GM19324 (cell line): ENCODE measurements at regions not wholly inside any gene's neighbourhood (a gene's known extent, or its start where the extent isn't known, plus 50 kb on each side); places are given as distances from the start of the nearest gene placed in this dataset.
"Not testable (repeated sequence)": the region's sequence is repeated elsewhere in the genome, so short reads cannot be mapped to it uniquely, and the experiment has no call there.

ENCODE experiments used
- ATAC-seq: cut with Tn5 transposase; IDR thresholded peaks from one replicate; pipeline ENCODE4 v1.9.1; 2021; ENCODE audit warnings: mild to moderate bottlenecking, moderate library complexity; ENCODE audit not compliant: unreplicated experiment, low FRiP score

- no peak for ATAC-seq
These were observed 303.9 kb downstream of the PDCD6IP start for GRCh38 chr3:34102288-34102687.

DNA sequence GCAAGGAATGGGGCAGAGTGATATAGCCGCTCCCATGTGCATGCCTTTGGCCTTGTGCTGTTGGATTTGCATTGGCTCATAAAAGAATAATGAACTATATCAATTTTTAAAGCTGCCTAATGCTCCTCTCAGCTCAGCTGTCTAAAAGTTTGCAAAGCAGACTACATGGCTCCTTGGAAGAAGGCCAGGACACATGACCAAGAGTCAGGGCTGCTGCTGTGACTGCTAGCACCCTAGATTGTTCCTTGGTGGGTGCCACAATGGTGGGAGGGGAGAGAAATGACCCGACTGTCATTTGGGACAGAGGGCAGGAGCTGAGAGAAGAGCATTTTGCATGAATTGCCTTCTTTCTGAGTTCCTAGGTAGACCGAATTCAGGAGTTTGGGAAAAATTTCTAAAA, 307.9 kb downstream of the PDCD6IP start:
- ATAC-seq: no peak

DNA sequence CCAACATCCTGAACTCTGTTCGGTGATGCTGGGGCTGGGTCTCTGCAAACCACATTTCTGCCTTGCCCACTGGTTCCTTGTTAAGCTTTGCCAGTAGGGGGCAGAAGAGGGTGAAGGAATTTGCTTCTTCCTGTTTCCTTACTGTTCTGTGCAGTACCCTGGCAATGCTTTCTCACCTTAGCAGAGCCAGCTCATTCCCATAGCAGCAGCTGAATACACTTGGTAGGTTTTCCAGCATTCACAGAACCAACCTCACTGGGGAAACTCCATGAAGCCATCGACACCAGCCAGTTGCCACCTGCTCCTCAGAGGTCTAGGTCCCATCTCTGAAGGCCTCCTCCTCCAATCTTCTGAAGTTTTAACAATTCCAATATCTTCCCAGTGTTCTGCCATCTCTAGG, 308.4 kb downstream of the PDCD6IP start:
- no peak for ATAC-seq

DNA sequence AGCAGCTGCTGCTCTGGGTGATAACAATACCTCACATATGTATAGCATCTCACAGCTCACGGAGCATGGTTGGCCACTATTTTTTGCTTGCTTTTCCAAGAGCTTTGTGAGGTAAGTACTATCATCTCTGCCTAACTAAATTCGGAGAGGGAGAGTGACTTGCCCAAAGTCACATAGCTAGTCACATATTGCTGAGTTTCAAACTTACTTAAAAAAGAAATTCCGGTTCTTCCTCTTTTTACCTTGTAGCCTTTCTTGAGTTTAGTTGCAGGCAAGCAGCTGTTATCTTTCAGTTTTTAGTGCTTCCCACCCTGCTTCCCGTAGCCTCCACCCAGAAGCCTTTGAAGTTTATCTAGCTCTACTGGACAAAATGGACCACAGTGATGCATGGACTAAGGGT, 309.2 kb downstream of the PDCD6IP start:
- no peak for ATAC-seq

- no peak for ATAC-seq
These were observed 310.6 kb downstream of the PDCD6IP start for GRCh38 chr3:34109021-34109420.

DNA sequence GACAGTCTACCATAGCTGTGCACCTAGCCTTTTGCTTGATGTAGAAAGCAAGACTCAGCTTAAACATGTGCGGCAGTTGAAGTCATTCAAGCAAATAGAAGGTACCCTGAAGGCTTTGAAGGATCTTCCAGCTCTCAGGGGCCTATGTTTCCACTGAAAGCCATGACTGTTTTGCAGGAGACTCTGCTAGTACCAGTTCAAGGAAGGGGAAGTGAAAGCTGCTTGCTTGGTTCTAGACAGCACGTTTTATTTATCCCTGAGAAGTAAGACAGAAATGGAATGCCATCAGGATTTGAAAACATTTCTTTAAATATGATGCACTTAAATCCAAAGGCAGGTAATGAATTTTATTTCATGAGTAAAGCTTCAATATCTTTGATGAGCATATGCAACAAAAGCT, 311.4 kb downstream of the PDCD6IP start:
- ATAC-seq: peak; percentile 50

DNA sequence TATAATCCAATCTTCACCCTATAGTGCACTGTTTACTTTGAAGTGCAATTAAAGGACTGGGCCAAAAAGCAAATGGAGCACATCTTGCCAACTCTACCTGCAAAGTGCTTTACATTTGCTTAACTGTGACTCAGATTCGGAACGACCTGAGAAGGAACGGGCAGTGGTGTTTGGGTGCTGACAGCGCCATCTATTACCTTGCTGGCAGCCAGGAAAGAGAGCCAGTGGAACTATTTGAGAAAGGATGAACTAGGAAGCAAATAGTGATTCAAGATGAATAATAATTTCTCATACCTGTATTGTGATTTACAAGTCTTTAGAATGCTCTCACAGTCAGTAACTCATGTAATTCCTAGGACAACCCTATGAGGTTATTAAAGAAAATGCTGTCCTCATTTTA, 312.9 kb downstream of the PDCD6IP start:
- no peak for ATAC-seq

DNA sequence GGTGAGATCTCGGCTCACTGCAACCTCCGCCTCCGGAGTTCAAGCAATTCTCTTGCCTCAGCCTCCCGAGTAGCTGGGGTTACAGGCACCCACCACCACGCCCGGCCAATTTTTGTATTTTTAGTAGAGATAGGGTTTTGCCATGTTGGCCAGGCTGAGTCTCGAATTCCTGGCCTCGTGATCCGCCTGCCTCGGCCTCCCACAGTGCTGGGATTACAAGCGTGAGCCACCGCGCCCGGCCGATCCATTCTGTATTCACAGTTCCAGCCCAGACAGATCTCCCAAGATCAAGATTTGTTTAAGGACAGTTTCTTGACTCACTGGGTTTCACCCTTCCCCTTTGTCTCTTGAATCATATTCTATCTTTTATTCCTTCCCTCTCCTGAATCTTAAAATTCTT, 313.8 kb downstream of the PDCD6IP start:
- not testable (repeated sequence) for ATAC-seq

GRCh38 chr3:34131091-34131490, 332.7 kb downstream of the PDCD6IP start:
- no peak for ATAC-seq

GRCh38 chr3:34132069-34132692, 333.8 kb downstream of the PDCD6IP start:
- no peak for ATAC-seq

DNA sequence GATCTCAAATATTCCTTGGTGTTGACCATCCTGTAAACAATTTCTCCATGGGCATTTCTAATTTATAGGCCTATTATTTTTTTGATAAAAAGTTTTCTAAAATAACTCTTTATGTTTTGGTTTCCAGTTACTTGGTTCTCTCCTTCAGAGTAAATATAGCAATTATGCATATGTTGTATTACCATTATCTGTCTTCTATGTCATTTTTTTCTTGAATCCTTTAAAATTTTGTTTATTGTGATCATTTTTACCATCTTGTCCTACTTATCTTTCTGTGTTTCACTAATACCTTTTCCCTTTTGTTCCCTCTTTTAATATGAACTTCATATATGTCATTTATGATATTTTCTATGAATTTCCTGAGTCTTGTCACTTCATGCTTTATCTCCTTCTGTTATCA, 341.1 kb downstream of the PDCD6IP start:
- no peak for ATAC-seq

GRCh38 chr3:34140616-34141015, 342.2 kb downstream of the PDCD6IP start:
- ATAC-seq: no peak

DNA sequence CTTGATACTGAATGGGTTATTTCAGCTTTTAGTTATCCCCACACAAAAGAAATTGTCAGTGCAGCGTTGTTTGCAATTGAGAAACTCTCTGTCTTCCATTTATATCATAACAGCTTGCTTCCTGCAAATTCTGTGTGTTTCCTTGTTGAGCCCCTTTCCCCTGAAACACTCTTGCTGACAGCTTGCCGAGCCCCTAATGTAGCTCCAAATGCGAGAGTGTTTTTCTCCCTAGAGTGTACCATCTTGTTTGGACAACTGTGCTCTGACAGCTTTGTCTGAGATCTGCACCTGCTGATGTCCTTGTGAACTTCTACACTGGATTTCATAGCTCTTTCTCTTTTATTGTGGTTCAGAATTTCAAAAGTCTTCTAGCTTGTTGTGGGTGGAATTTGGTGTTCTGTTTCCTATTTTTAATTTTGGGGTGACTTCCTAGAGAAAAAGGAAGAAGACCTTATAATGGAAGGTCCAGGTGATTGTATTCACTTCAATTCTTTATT, 343.5 kb downstream of the PDCD6IP start:
- ATAC-seq: no peak

- no peak for ATAC-seq
These were observed 347.4 kb downstream of the PDCD6IP start for GRCh38 chr3:34145796-34146195.

DNA sequence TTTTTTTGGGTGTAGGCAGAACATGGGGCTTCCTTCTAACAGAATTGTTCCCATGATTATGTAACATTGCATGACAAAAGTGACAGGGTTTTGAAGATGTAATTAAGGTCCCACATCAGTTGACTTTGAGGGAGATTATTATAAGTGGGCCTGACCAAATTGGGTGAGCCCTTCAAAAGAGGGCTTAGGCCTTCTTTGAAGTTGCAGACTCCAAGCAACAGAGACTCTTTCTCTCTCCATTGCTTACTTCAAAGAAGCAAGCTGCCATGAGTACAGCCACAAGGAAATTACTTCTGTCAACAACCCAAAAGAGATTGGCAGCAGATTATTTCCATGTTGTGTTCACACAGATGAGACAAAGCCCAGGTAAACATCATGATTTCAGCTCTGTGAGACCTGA, 348.2 kb downstream of the PDCD6IP start:
- no peak for ATAC-seq

GRCh38 chr3:34150992-34151391, 352.6 kb downstream of the PDCD6IP start:
- ATAC-seq: no peak

- ATAC-seq: no peak
These were observed 354.2 kb downstream of the PDCD6IP start for GRCh38 chr3:34152656-34153055.

GRCh38 chr3:34155108-34155507, 356.7 kb downstream of the PDCD6IP start:
- no peak for ATAC-seq

DNA sequence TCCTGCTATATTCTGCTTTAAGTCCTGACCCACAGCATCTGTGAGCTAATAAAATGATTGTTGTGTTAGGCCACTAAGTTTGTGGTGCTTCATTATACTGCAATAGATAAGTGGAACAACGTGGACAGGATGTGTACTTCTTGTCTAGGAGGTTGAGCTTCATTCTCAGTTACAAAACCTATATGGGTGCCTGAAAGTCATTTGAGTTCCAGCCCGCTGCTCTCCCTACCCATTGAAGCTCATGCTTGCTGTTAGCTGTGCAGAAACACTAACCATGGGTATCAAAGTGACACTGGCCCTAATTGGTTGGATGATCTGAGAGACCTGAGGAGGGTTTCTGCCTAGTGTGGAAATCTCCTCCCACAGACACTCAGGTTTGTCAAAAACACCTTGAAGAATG, 357.2 kb downstream of the PDCD6IP start:
- ATAC-seq: no peak

DNA sequence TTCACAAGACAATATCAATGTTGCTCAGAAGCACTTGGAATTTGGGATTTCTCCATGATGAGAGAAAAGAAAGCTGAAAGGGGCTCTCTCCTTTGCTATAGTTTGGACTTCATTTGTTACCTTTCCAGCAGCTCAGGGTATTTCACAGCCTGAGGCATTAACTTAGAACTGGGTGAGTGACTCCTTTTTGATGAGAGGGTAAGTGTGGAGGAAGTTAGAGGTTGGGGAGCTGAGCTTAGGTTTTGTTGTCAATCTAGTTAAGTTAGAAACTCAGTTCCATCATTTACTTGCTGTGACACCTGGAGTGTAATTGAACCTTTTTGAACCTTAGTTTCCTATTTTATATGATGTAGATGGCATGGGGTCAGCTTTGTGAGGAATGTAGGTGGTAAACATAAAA, 359.1 kb downstream of the PDCD6IP start:
- ATAC-seq: no peak

DNA sequence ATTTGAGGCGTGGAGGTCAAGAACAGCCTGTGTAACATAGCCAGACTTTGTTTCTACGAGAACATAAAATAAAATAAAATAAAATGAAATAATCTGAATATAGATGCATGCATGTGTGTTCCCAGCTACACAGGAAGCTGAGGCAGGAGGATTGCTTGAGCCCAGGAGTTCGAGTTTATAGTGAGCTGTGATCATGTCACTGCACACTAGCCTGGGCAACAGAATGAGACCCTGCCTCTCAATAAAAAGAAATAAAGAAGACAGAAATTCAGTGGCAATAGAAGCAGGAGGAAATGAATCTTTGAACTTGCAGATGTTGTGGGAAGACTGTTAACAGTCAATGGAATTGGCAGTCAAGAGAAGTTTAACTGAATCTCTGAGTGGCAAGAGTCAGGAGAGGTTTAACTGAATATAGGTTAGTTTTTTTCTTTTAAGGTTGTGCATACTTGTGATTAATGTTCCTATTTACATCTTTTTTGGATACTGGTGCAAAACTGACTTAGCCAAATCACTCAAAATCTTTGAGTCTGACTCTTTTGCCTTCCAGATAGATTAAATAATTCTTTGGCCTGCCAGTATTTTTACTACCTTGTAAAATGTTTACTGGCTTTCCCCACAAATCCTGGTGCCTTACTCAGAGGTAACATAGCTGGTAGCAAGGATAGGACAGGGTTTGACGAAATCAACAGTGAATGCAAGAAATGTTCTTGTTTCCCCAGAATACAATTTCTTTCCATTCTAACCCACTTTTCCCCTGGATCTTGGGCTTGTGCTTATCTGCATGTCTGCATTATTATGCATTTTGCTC, 361.4 kb downstream of the PDCD6IP start:
- ATAC-seq: no peak

DNA sequence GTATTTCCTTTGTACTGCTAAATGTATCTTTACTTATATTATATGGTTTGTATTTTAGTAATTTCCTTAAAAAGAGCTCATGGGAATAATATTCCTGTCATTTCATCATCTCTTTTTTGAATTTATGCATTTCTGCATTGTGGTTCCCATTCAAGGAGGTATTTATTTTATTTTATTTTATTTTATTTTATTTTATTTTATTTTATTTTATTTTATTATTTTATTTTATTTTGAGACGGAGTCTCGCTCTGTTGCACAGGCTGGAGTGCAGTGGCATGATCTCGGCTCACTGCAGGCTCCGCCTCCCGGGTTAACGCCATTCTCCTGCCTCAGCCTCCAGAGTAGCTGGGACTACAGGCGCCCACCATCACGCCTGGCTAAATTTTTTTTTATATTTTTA, 371.2 kb downstream of the PDCD6IP start:
- not testable (repeated sequence) for ATAC-seq
